Astrocyte (in vitro differentiated cells and primary cell): ENCODE measurements at regions not wholly inside any gene's neighbourhood (a gene's known extent, or its start where the extent isn't known, plus 50 kb on each side); places are given as distances from the start of the nearest gene placed in this dataset.

ENCODE experiments used
- DNase-seq: peaks from one replicate; pipeline ENCODE4 v3.0.0-alpha.2; 2010; ENCODE audit warnings: low read depth
- FAIRE-seq: peaks from 2 replicates; lab custom pipeline; 2011; peaks lifted over from hg19 to GRCh38; lab: Jason Lieb, UNC
- H2AFZ ChIP-seq: 2 replicates; pipeline ENCODE4 v1.6.0; 2012; ENCODE audit warnings: low read depth, low read length, inconsistent platforms
- H3K27ac ChIP-seq: 2 replicates; pipeline ENCODE4 v1.5.1; 2011; ENCODE audit warnings: low read depth, low read length, inconsistent platforms
- H3K27me3 ChIP-seq: 2 replicates; pipeline ENCODE4 v1.6.0; 2011; ENCODE audit warnings: low read length, inconsistent platforms; ENCODE audit not compliant: insufficient read depth
- H3K36me3 ChIP-seq: 2 replicates; pipeline ENCODE4 v1.5.1; 2011; ENCODE audit warnings: low read length, inconsistent platforms; ENCODE audit not compliant: insufficient read depth
- H3K4me1 ChIP-seq: 2 replicates; pipeline ENCODE4 v1.5.1; 2011; ENCODE audit warnings: low read length, inconsistent platforms; ENCODE audit not compliant: insufficient read depth
- H3K4me2 ChIP-seq: 2 replicates; pipeline ENCODE4 v1.6.0; 2012; ENCODE audit warnings: low read length, inconsistent platforms
- H3K4me3 ChIP-seq: 2 replicates; pipeline ENCODE4 v1.5.1; 2011; ENCODE audit warnings: low read depth, mild to moderate bottlenecking, low read length, inconsistent platforms; ENCODE audit not compliant: insufficient read depth
- H3K79me2 ChIP-seq: 2 replicates; pipeline ENCODE4 v1.6.0; 2012; ENCODE audit warnings: mild to moderate bottlenecking, low read length, inconsistent platforms; ENCODE audit not compliant: insufficient read depth
- H3K9ac ChIP-seq: 2 replicates; pipeline ENCODE4 v1.6.0; 2012; ENCODE audit warnings: mild to moderate bottlenecking, low read length, inconsistent platforms
- H3K9me3 ChIP-seq: 2 replicates; pipeline ENCODE4 v1.5.1; 2012; ENCODE audit warnings: low read depth, mild to moderate bottlenecking, low read length, inconsistent platforms; ENCODE audit not compliant: insufficient read depth
- H4K20me1 ChIP-seq: 2 replicates; pipeline ENCODE4 v1.6.0; 2012; ENCODE audit warnings: low read length, inconsistent platforms; ENCODE audit not compliant: insufficient read depth
- H3K27ac Mint-ChIP-seq: one replicate; pipeline ENCODE4 v1.8.0; 2021; ENCODE audit warnings: mild to moderate bottlenecking, mixed read lengths; ENCODE audit not compliant: unreplicated experiment
- H3K27me3 Mint-ChIP-seq: one replicate; pipeline ENCODE4 v1.8.0; 2021; ENCODE audit warnings: low read depth, mixed read lengths; ENCODE audit not compliant: unreplicated experiment
- H3K36me3 Mint-ChIP-seq: one replicate; pipeline ENCODE4 v1.8.0; 2021; ENCODE audit warnings: low read depth, mixed read lengths; ENCODE audit not compliant: unreplicated experiment
- H3K4me1 Mint-ChIP-seq: one replicate; pipeline ENCODE4 v1.8.0; 2021; ENCODE audit warnings: low read depth, mixed read lengths; ENCODE audit not compliant: unreplicated experiment
- H3K4me3 Mint-ChIP-seq: one replicate; pipeline ENCODE4 v1.8.0; 2021; ENCODE audit warnings: mild to moderate bottlenecking, moderate library complexity, mixed read lengths; ENCODE audit not compliant: unreplicated experiment
- H3K9me3 Mint-ChIP-seq: one replicate; pipeline ENCODE4 v1.8.0; 2021; ENCODE audit warnings: mild to moderate bottlenecking, mixed read lengths; ENCODE audit not compliant: unreplicated experiment
- CTCF ChIP-seq: IDR thresholded peaks from 2 replicates; pipeline ENCODE4 v1.5.1; 2011; ENCODE audit warnings: low read depth, mild to moderate bottlenecking, inconsistent platforms, low read length, moderate library complexity; ENCODE audit not compliant: insufficient read depth
- EZH2 ChIP-seq: IDR thresholded peaks from 2 replicates; pipeline ENCODE4 v1.6.1; 2012; ENCODE audit warnings: mild to moderate bottlenecking, low read length, inconsistent platforms; ENCODE audit not compliant: insufficient read depth

DNA sequence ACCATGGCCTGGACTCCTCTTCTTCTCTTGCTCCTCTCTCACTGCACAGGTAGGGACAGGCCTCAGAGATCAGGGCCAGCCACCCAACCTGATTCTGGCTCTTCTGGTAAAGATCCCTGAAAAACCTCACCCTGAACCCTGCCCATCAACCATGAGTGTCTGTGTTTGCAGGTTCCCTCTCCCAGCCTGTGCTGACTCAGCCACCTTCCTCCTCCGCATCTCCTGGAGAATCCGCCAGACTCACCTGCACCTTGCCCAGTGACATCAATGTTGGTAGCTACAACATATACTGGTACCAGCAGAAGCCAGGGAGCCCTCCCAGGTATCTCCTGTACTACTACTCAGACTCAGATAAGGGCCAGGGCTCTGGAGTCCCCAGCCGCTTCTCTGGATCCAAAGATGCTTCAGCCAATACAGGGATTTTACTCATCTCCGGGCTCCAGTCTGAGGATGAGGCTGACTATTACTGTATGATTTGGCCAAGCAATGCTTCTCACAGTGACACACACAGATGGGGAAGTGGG, 80.9 kb downstream of the ZNF280B start:
- H3K4me3 ChIP-seq = no peak overlapping the region
- no peak for DNase-seq
- Mint-ChIP-seq H3K9me3 (no peaks in the 10 kb centered on the region), H3K36me3 (peaks cover 2% of the 10 kb centered on the region), H3K27me3 (peaks cover 64% of the 10 kb centered on the region), H3K4me1 (no peaks in the 10 kb centered on the region), H3K4me3 (no peak overlapping the region), H3K27ac (peak overlapping the region; percentile 34)
- TF ChIP-seq EZH2 = no peak
- no peak for TF ChIP-seq CTCF
- no peak overlapping the region for H2AFZ ChIP-seq
- no peaks in the 10 kb centered on the region for H3K79me2 ChIP-seq
- no peaks in the 10 kb centered on the region for H4K20me1 ChIP-seq
- peaks cover 6% of the 10 kb centered on the region for H3K27me3 ChIP-seq
- H3K4me1 ChIP-seq = no peaks in the 10 kb centered on the region
- no peak overlapping the region for H3K4me2 ChIP-seq
- H3K9ac ChIP-seq = no peak overlapping the region
- no peak overlapping the region for H3K27ac ChIP-seq
- no peaks in the 10 kb centered on the region for H3K36me3 ChIP-seq
- no peaks in the 10 kb centered on the region for H3K9me3 ChIP-seq
- FAIRE-seq = no peak

- H3K4me3 ChIP-seq = no peak overlapping the region
- H3K36me3 ChIP-seq = no peaks in the 10 kb centered on the region
- no peak for FAIRE-seq
- H3K9me3 ChIP-seq = no peaks in the 10 kb centered on the region
- TF ChIP-seq CTCF (no peak), EZH2 (no peak)
- H3K4me1 Mint-ChIP-seq = no peaks in the 10 kb centered on the region
- no peak for DNase-seq
- no peaks in the 10 kb centered on the region for H4K20me1 ChIP-seq
- peaks cover 2% of the 10 kb centered on the region for H3K36me3 Mint-ChIP-seq
- no peak overlapping the region for H3K27ac Mint-ChIP-seq
- H3K4me3 Mint-ChIP-seq = no peak overlapping the region
- peaks cover 6% of the 10 kb centered on the region for H3K27me3 ChIP-seq
- H3K9ac ChIP-seq = no peak overlapping the region
- no peaks in the 10 kb centered on the region for H3K79me2 ChIP-seq
- no peak overlapping the region for H3K4me2 ChIP-seq
- no peaks in the 10 kb centered on the region for H3K4me1 ChIP-seq
- no peak overlapping the region for H2AFZ ChIP-seq
- peaks cover under 1% of the 10 kb centered on the region for H3K9me3 Mint-ChIP-seq
- H3K27me3 Mint-ChIP-seq = peaks cover 69% of the 10 kb centered on the region
- no peak overlapping the region for H3K27ac ChIP-seq
Measured at GRCh38 chr22:22428222-22429098, 80.1 kb downstream of the ZNF280B start.
